ENCODE measurements at regions not wholly inside any gene's neighbourhood (a gene's known extent, or its start where the extent isn't known, plus 50 kb on each side); places are given as distances from the start of the nearest gene placed in this dataset.
"Not testable (repeated sequence)": the region's sequence is repeated elsewhere in the genome, so short reads cannot be mapped to it uniquely, and the experiment has no call there.

DNA sequence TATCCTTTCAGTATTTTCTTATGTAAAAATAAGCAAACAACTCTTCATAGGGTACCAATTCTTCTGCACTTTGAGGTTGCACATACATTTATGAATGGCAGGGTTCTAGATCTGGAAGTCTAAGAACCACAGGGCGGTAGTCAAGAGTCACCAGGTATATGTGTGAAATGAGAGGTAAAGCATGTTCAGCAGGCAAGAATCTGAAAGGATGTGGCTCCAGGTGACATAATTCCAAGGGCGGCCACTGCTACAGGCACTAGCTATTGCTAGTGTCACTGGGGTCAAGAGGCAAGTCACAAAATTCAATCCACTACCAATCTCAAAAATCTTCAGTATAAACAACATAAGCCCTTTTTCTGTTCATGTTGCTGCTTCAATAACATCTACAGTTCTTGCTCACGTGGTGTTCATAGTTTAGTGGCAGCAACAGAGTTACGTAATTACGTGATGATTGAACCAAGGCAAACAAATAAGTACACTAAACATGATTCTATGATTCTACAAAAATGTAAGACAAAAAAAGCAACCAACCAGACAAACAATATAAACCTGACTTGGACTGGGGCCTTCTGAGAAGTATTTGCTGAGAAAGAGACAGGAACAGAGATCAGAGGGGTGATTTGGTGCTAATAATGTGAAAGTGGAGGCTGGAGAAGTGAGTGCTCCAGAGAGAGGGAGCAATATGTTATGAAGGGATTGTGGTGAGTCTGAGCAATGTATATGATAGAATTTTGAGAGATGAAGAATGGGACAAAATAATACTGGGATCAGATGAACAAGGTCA, 101.7 kb downstream of the NAA11 start:
- DNase-seq (ENCODE audit: low read depth in 4 of 4, low spot score in 3 of 4) = no peak

DNA sequence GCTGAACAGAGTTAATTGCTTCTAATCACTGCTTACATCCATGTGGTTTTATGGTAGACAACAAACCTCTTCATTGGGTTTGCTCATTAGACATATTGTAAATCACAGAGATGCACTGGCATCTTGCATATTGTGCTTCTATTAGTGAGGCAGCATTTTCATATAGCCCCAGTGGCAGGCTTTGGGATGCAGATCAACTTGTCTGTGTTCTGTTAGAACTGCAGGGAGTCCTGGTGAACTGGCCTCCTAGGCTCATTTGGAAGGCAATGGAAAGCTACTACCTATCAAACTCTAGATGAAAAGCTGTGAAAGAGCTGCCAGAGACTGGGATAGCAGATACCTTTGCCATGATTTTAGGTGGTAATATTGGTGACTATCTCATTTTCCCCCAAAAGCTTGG, 108.8 kb downstream of the NAA11 start:
- DNase-seq (ENCODE audit: low read depth in 4 of 4, low spot score in 3 of 4) = no peak

DNA sequence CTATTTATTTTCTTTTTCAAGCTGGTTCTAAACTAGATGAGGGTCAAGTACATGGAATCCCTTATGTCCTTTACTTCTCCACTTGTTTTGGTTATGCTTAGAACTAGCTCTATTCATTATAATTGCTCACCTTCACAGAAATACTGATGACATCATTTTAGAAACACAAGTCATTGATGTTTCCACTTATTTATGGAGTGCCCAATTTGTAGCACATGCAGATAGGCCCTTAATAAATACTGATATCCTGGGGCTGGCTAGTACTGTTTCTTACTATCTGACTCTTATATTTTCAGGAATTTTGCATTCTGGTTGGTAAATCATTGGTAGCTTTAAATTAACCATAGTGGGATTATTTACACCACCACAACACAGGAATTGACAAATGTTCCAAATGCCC, 112.2 kb downstream of the NAA11 start:
- no peak for DNase-seq (ENCODE audit: low read depth in 4 of 4, low spot score in 3 of 4)

DNA sequence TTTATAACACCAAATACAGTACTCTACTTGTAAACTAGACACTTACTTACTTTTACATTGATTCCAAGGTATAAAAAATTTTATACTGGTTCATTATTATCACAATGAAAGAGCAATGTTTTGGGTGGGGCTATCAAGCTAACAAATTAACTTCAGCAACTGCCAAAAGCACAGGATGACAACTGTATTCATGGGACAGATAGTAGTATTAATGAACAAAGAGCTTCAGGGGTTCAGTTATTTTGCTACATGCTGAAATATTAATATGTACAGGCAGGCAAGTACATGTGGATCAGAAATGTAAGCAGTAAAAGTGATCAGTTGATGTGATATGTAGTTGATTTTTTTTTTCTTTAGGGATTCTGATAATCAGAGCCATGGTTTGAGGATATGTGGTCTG, 112.9 kb downstream of the NAA11 start:
- DNase-seq (ENCODE audit: low read depth in 4 of 4, low spot score in 3 of 4) = no peak

DNA sequence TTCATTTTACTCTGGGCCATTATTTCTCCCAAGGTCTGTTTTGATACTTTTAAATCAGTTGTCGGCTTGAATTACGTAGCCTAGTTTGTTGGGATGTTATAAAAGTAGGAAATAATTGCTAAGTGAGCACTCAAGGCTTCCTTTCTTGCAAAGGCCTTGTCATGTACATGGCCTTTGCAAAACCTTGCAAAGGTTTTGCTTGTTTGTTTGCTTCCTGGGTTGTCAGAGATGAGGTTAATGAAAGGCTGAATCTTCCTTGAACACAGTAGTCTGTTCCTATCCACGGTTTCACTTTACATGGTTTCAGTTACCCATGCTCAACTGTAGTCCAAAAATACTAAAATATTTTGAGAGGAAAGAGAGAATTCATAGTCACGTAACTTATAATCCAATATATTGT, 113.5 kb downstream of the NAA11 start:
- no peak for DNase-seq (ENCODE audit: low read depth in 4 of 4, low spot score in 3 of 4)

DNA sequence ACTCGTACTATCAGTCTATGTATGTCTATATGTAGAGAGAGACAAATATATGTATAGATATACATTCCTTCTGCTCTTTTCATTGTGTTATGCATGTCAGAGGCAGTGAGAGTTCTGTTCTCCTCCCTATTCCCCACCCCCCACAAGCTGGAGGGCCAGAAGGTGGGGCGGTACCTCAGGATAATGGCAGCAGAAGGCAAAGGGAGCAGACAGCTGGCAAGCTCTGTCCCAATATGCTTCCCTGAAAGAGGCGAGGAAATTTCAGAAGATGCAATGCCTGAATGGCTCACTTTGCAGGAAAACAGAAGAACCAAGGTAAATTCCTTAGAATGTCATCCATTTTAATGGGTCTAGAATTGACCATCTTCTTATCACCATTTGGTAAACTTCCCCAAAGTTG, 114.4 kb downstream of the NAA11 start:
- no peak for DNase-seq (ENCODE audit: low read depth in 4 of 4, low spot score in 3 of 4)

DNA sequence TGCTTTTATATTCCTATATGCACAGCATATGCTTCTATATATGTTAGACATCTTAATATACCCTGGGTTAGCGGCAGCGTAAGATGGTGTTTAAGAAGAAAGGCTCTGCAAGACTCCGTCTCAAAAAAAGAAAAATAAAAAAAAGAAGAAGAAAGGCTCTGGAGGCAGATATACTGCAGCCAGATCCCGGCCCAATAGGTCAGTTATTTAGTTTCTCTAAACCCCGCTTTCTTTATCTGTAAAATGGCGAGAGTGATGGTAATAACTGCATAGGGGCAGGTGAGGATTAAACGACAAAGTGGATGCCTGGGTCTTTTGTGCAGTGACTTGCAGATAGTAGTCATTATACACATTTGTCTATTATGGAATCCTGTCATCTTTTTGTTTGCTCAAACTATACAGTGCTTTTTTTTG, 115.2 kb downstream of the NAA11 start:
- no peak for DNase-seq (ENCODE audit: low read depth in 4 of 4, low spot score in 3 of 4)

DNA sequence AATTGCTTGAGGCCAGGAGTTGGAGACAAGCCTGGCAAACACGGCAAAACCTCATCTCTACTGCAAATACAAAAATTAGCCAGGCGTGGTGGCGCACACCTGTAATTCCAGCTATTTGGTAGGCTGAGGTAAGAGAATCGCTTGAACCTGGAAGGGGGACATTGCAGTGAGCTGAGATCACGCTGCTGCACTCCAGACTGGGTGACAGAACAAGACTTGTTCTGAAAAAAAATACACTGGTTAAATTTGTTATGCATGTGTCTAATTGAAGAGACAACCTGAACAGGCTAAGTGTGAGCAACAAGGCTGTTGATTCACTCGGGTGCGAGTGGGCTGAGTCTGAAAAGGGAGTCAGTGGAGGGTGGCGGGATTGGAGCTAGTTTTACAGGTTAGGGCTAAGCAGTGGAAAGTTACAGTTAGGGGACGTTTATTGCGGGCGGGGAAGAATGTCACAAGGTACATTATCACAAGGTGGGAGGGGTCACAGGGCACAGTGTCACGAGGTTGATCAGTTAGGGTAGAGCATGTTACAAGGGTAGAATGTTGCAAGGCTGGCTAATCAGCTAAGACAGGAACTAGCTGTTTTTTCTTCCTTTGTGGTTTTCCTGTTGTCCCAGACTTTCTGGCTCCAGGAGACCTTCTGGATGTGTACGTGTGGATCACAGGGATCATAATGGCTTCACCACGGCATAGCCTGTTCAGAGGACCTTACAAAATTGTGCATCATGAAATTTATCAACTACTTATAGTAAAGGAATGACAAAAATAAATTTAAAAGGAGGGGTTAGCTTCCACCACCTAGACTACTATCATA, 115.8 kb downstream of the NAA11 start:
- no peak for DNase-seq (ENCODE audit: low read depth in 4 of 4, low spot score in 3 of 4)

DNA sequence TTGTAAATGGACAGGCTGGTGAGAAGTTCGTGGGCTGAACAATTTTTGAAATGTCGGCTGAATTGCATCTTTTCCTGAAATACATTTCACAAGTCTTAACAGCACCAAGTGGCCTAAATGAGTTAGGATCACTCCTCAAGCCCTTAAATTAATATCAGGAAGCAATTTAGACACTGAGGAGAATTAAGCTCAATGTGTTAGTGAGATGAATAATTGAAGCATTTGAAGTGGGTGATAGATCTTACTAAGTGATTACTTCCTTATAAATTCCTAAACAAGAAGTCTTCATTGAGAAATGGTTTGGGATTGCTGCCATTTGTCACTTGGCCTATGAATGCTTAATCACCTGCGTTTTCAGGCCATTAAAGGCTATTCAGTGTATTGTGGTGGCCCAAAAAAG, 116.8 kb downstream of the NAA11 start:
- no peak for DNase-seq (ENCODE audit: low read depth in 4 of 4, low spot score in 3 of 4)

DNA sequence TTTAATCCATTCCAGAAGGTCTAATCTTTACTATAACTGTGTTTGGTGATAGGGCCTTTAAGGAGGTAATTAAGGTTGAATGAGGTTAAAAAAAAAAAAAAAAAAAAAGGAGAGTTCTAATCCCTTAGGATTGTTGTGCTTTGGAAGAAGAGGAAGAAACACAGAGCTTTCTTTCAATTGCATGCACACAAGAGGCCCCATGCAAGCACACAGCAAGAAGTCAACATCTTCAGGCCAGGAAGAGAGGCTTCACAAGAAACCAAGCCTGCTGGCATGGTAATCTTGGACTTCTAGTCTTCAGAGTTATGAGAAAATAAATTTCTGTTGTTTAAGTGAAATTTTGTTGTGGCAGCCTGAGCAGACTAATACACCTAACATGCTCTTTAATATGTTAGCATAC, 118.6 kb downstream of the NAA11 start:
- DNase-seq (ENCODE audit: low read depth in 4 of 4, low spot score in 3 of 4) = no peak

DNA sequence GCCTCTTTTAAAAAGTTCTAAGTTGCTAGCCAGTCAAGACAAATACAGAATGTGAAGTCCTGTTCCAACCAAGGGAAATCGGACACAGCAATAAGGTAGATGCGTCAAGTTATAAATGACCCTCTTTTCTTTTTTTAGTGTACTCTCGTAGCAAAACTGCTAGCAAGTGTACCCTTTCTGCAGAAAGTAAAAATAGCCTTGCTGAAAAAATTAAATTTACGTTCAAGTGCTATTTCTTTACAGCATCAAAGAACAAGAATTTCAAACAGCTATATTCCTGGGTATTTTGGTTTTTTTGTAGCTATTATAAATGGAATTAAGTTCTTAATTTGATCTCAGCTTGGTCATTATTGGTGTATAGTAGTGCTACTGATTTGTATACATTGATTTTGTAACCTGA, 119.2 kb downstream of the NAA11 start:
- DNase-seq (ENCODE audit: low read depth in 4 of 4, low spot score in 3 of 4) = no peak

DNA sequence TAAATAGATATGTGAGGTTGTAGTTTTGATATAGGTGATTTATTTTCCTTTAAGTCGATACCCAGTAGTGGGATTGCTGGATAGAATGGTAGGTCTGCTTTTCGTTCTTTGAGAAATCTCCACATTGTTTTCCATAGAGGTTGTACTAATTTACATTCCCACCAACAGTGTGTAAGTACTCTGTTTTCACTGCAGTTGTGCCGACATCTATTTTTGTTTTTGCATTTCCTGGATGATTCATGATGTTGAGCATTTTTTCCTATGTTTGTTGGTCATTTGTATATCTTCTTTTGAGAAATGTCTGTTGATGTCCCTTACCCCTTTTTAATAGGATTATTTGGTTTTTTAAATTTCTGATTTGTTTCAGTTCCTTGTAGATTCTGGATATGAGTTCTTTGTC, 120.7 kb downstream of the NAA11 start:
- DNase-seq (ENCODE audit: low read depth in 4 of 4, low spot score in 3 of 4) = no peak

DNA sequence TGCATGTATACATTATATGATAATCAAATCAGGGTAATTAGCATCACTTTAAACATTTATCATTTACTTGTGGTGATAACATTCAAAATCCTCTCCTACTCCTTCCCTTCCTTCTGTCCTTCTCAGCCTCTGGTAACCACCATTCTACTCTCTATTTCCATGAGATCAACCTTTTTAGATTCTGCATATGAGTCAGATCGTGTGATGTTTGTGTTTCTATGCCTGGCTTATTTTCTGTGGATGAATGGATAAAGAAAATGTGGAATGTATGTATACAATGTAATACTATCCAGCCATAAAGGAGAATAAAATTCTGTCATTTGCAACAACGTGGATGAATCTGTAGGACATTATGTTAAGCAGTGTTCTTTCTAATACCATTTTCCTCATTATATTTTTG, 123.9 kb downstream of the NAA11 start:
- DNase-seq (ENCODE audit: low read depth in 4 of 4, low spot score in 3 of 4) = no peak

DNA sequence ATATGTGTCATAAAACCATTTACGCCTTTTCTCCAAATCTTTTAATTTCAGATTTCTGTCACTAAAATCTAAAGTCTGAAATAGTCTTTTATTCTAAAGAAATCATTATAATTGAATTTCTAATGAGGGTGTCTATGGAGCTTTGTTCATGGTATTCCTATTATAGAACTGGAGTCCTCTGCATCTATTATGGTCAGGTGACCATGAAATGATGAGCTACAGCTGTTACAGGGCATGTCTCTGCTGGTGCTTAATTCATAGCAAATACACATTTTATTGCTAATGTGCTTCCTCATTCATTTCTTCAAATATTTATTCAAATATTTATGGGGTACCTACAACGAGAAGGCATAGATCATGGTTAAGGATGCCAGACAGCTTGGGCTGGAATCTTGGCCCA, 126.1 kb downstream of the NAA11 start:
- DNase-seq (ENCODE audit: low read depth in 4 of 4, low spot score in 3 of 4) = no peak

DNA sequence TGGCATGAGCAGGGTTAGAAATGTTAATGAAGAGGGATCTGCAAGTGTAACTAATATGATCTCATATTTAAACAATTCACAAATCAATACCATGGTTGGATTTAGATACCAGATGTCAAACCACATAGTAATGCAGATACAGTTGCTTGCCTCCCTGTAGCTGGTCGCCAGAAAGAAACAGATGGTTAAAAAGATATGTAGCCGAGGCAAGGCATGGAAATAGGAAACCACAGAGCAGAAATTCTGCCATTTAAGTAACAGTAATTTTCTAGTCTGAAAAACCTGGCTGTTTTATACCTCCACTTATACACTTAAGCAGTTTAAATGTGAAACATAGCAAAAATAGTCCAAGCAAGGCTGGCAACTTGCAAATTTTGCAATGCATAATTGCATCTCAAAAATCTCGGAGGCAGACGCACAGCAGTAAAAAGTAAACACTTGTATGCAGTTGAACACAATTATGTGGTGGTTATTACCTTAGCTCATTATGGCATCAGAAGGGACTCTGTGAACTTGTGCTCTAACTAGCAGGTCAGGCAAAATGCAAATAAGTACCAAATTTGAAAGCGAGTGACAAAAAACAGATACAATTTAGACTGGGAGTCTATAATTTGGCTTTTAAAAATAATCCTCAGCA, 126.8 kb downstream of the NAA11 start:
- no peak for DNase-seq (ENCODE audit: low read depth in 4 of 4, low spot score in 3 of 4)

DNA sequence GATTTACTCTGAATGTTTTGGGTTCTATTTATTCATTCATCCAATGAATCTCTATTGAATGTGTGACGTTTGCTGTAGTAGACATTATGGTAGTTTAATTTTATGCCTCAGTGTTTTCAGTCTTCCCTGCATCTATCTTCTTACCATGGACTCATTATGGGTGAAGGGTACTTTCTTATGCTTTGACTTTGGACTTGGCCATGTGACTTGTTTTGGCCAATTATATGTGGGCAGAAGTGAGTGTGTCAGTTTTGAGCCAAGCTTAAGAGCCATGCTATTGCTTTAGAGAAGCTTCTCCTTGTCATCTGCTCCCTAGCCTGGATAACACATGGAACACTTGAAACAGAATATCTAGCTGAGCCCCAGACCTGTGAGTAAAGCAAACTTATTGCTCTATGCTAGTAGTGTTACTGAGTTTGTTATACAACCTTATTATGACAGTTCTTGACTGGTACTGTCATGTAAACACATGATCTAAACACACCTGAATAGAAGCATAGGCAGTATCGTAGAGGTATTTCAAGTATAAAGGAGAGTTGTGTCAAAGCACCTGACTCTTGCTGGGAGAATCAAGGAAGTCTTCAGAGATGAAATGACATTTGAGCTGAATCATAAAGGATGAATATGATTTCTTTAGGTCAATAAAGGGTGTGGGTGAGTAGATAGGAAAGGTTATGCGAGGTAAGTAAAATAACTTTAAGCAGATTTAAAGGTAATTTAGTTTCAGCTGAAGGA, 128.4 kb downstream of the NAA11 start:
- DNase-seq (ENCODE audit: low read depth in 4 of 4, low spot score in 3 of 4) = no peak

DNA sequence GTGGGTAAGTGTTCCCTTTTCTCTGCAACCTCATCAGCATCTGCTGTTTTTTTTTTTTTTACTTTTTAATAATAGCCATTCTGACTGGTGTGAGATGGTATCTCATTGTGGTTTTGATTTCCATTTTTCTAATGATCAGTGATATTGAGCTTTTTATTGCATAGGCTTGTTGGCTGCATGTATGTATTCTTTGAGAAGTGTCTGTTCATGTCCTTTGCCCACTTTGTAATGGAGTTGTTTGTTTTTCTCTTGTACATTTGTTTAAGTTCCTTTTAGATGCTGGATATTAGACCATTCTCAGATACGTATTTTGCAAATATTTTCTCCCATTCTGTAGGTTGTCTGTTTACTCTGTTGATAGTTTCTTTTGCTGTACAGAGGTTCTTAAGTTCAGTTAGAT, 134.6 kb downstream of the NAA11 start:
- not testable (repeated sequence) for DNase-seq (ENCODE audit: low read depth in 4 of 4, low spot score in 3 of 4)

DNA sequence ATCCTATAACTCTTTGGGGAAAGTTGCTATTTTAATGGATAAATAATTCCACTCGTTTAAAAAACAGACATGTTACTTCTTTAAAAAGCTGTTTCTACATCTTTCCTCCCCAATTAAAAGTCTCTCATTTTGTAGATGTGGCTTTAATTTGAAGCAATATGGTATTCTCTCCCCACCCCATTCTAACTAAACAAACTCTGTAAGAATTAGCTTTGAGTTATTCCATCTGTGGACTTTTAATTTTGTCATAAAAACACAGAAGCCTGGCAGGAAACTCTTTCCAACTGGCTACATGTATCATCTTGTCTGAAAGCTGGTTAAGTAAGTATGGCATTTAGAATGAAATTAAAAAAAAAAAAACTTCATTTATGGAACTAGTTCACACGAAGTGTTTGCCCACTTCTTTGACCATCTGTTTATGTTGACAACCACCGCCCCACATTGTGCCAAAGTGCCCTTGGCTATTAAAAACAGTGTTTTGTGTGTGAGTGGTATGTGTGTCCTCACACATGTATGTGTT, 140.3 kb downstream of the NAA11 start:
- no peak for DNase-seq (ENCODE audit: low read depth in 4 of 4, low spot score in 3 of 4)

DNA sequence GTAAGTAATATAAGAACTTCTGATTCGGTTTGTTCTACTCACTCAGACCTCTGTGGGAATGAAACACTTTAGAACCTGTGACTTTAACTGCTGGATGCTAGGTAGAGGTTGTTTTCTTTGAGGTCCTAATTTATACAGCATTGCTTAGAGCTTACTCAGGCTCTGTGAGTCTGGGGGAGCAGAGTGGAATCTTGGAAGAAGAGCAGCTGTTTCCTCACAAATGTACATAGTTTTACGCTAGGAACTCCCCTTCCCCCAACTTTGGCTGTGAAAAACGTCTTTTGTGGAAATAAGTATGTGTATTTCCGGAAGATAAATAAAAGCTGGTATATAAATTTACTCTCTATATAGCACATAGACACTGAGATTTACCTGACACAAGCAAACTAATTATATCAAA, 141.4 kb downstream of the NAA11 start:
- DNase-seq (ENCODE audit: low read depth in 4 of 4, low spot score in 3 of 4) = peak in 1 of 4 donors; percentile 11

DNA sequence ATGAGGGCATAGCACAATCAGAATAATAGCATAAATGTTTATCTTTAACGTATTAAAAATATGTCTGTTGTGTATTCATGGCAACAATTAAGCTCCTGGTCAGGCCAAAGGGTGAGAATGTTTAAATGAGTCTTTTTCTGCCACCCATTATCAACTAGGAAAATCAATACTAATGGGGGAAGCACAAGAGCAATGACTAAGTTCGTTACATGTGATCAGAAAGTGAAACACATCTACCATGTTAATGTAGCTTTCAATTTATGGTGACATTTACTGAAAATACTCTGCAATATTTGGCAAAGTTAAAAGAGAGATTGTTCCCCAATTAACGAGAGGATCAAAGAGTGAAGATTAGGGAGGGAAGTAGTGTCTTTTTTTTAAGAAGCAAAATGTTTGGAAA, 143.7 kb downstream of the NAA11 start:
- DNase-seq (ENCODE audit: low read depth in 4 of 4, low spot score in 3 of 4) = no peak

DNA sequence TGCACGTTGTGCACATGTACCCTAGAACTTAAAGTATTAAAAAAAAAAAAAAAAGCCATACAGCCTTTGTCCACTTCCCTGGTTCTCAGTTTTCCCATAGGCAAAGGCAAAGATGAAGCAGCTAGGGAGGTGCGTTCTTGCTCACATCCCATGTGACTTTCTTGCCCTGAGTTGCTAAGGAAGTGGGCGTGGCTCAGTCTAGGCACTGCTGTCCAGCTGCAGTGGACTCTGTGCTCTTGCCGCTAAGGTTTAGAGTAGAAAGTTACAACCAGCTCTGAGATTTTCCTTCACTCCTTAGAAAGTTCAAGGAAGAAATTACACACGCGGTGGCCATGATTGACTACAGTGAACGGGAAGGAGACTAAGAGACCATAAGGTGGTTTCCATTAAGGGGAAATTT, 144.7 kb downstream of the NAA11 start:
- DNase-seq (ENCODE audit: low read depth in 4 of 4, low spot score in 3 of 4) = no peak

Data from left renal pelvis (tissue), 4 donors.